Astrocyte (in vitro differentiated cells and primary cell): ENCODE measurements at regions not wholly inside any gene's neighbourhood (a gene's known extent, or its start where the extent isn't known, plus 50 kb on each side); places are given as distances from the start of the nearest gene placed in this dataset.
A peak's percentile ranks its signal among the peaks of the same experiment; 100 is the strongest.

ENCODE experiments used
- DNase-seq: peaks from one replicate; pipeline ENCODE4 v3.0.0-alpha.2; 2010; ENCODE audit warnings: low read depth
- FAIRE-seq: peaks from 2 replicates; lab custom pipeline; 2011; peaks lifted over from hg19 to GRCh38; lab: Jason Lieb, UNC
- H2AFZ ChIP-seq: 2 replicates; pipeline ENCODE4 v1.6.0; 2012; ENCODE audit warnings: low read depth, low read length, inconsistent platforms
- H3K27ac ChIP-seq: 2 replicates; pipeline ENCODE4 v1.5.1; 2011; ENCODE audit warnings: low read depth, low read length, inconsistent platforms
- H3K27me3 ChIP-seq: 2 replicates; pipeline ENCODE4 v1.6.0; 2011; ENCODE audit warnings: low read length, inconsistent platforms; ENCODE audit not compliant: insufficient read depth
- H3K36me3 ChIP-seq: 2 replicates; pipeline ENCODE4 v1.5.1; 2011; ENCODE audit warnings: low read length, inconsistent platforms; ENCODE audit not compliant: insufficient read depth
- H3K4me1 ChIP-seq: 2 replicates; pipeline ENCODE4 v1.5.1; 2011; ENCODE audit warnings: low read length, inconsistent platforms; ENCODE audit not compliant: insufficient read depth
- H3K4me2 ChIP-seq: 2 replicates; pipeline ENCODE4 v1.6.0; 2012; ENCODE audit warnings: low read length, inconsistent platforms
- H3K4me3 ChIP-seq: 2 replicates; pipeline ENCODE4 v1.5.1; 2011; ENCODE audit warnings: low read depth, mild to moderate bottlenecking, low read length, inconsistent platforms; ENCODE audit not compliant: insufficient read depth
- H3K79me2 ChIP-seq: 2 replicates; pipeline ENCODE4 v1.6.0; 2012; ENCODE audit warnings: mild to moderate bottlenecking, low read length, inconsistent platforms; ENCODE audit not compliant: insufficient read depth
- H3K9ac ChIP-seq: 2 replicates; pipeline ENCODE4 v1.6.0; 2012; ENCODE audit warnings: mild to moderate bottlenecking, low read length, inconsistent platforms
- H3K9me3 ChIP-seq: 2 replicates; pipeline ENCODE4 v1.5.1; 2012; ENCODE audit warnings: low read depth, mild to moderate bottlenecking, low read length, inconsistent platforms; ENCODE audit not compliant: insufficient read depth
- H4K20me1 ChIP-seq: 2 replicates; pipeline ENCODE4 v1.6.0; 2012; ENCODE audit warnings: low read length, inconsistent platforms; ENCODE audit not compliant: insufficient read depth
- H3K27ac Mint-ChIP-seq: one replicate; pipeline ENCODE4 v1.8.0; 2021; ENCODE audit warnings: mild to moderate bottlenecking, mixed read lengths; ENCODE audit not compliant: unreplicated experiment
- H3K27me3 Mint-ChIP-seq: one replicate; pipeline ENCODE4 v1.8.0; 2021; ENCODE audit warnings: low read depth, mixed read lengths; ENCODE audit not compliant: unreplicated experiment
- H3K36me3 Mint-ChIP-seq: one replicate; pipeline ENCODE4 v1.8.0; 2021; ENCODE audit warnings: low read depth, mixed read lengths; ENCODE audit not compliant: unreplicated experiment
- H3K4me1 Mint-ChIP-seq: one replicate; pipeline ENCODE4 v1.8.0; 2021; ENCODE audit warnings: low read depth, mixed read lengths; ENCODE audit not compliant: unreplicated experiment
- H3K4me3 Mint-ChIP-seq: one replicate; pipeline ENCODE4 v1.8.0; 2021; ENCODE audit warnings: mild to moderate bottlenecking, moderate library complexity, mixed read lengths; ENCODE audit not compliant: unreplicated experiment
- H3K9me3 Mint-ChIP-seq: one replicate; pipeline ENCODE4 v1.8.0; 2021; ENCODE audit warnings: mild to moderate bottlenecking, mixed read lengths; ENCODE audit not compliant: unreplicated experiment
- CTCF ChIP-seq: IDR thresholded peaks from 2 replicates; pipeline ENCODE4 v1.5.1; 2011; ENCODE audit warnings: low read depth, mild to moderate bottlenecking, inconsistent platforms, low read length, moderate library complexity; ENCODE audit not compliant: insufficient read depth
- EZH2 ChIP-seq: IDR thresholded peaks from 2 replicates; pipeline ENCODE4 v1.6.1; 2012; ENCODE audit warnings: mild to moderate bottlenecking, low read length, inconsistent platforms; ENCODE audit not compliant: insufficient read depth

- no peaks in the 10 kb centered on the region for H3K27me3 ChIP-seq
- H3K27me3 Mint-ChIP-seq: peaks cover 8% of the 10 kb centered on the region
- no peaks in the 10 kb centered on the region for H3K4me1 ChIP-seq
- peak overlapping the region; percentile 43 for H3K4me3 ChIP-seq
- peaks cover 5% of the 10 kb centered on the region for H3K9me3 Mint-ChIP-seq
- peak overlapping the region; percentile 33 for H3K9ac ChIP-seq
- H4K20me1 ChIP-seq: no peaks in the 10 kb centered on the region
- no peak overlapping the region for H3K27ac ChIP-seq
- no peak overlapping the region for H3K27ac Mint-ChIP-seq
- DNase-seq (no peak), FAIRE-seq (no peak)
- no peak overlapping the region for H3K4me3 Mint-ChIP-seq
- H3K79me2 ChIP-seq: no peaks in the 10 kb centered on the region
- H3K4me1 Mint-ChIP-seq: no peaks in the 10 kb centered on the region
- no peaks in the 10 kb centered on the region for H3K36me3 ChIP-seq
- peak overlapping the region; percentile 79 for H2AFZ ChIP-seq
- H3K9me3 ChIP-seq: no peaks in the 10 kb centered on the region
- peak overlapping the region; percentile 85 for H3K4me2 ChIP-seq
- TF ChIP-seq CTCF (no peak), EZH2 (no peak)
- H3K36me3 Mint-ChIP-seq: no peaks in the 10 kb centered on the region
Measured at GRCh38 chr1:76764638-76765454, 102.4 kb upstream of the ST6GALNAC5 start.

DNA sequence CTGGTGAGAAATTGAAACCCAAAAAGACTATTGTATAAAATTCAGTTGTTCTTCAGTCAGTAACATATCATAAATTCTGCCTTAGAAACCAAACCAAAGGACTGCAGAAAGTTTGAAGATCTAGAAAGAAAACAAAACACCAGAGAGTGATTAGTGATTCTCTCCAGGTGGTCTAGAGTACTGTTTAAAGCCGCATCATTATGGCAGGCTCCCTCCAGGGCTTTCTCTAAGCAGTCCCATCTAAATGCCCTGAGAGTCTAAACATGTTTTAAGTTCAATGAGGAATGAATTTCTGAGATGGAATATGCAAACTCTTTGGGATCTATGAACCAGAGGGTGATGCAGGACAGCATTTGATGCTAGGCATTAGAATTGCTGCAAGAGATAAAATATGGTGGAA lies 100.9 kb upstream of the ST6GALNAC5 start:
- no peaks in the 10 kb centered on the region for H3K4me1 ChIP-seq
- H3K4me3 ChIP-seq: no peak overlapping the region
- no peaks in the 10 kb centered on the region for H3K27me3 ChIP-seq
- Mint-ChIP-seq H3K27me3 (peaks cover 13% of the 10 kb centered on the region), H3K36me3 (no peaks in the 10 kb centered on the region), H3K9me3 (peaks cover 5% of the 10 kb centered on the region), H3K27ac (no peak overlapping the region), H3K4me1 (no peaks in the 10 kb centered on the region), H3K4me3 (no peak overlapping the region)
- no peak for DNase-seq
- H3K36me3 ChIP-seq: no peaks in the 10 kb centered on the region
- no peaks in the 10 kb centered on the region for H4K20me1 ChIP-seq
- no peak overlapping the region for H3K27ac ChIP-seq
- H3K9ac ChIP-seq: no peak overlapping the region
- no peak overlapping the region for H3K4me2 ChIP-seq
- no peak overlapping the region for H2AFZ ChIP-seq
- no peaks in the 10 kb centered on the region for H3K79me2 ChIP-seq
- no peak for FAIRE-seq
- H3K9me3 ChIP-seq: no peaks in the 10 kb centered on the region
- TF ChIP-seq CTCF (no peak), EZH2 (no peak)

DNA sequence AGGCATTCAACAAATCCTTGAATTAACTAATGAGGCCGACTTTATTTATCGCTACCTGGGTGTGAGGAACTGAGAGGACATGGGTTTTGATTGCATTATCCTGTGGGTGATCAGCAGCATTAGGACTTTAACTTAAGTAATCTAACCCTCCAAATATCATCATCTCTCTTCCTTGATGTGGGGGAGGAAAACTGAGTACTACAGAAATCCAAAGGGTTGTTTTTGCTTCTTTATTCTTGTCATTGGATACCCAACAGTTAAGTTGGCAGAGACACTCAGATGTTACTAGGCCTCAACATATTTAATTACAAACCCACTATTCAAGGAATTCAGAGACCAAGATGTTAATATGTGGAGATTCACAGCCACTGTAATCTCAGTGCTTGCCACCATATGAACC lies 97.4 kb upstream of the ST6GALNAC5 start:
- H3K27me3 Mint-ChIP-seq: peaks cover 11% of the 10 kb centered on the region
- no peak overlapping the region for H3K4me3 Mint-ChIP-seq
- Histone ChIP-seq H3K36me3 (no peaks in the 10 kb centered on the region), H3K27me3 (no peaks in the 10 kb centered on the region), H4K20me1 (no peaks in the 10 kb centered on the region), H3K9ac (no peak overlapping the region), H3K4me3 (no peak overlapping the region), H3K4me2 (no peak overlapping the region), H3K9me3 (no peaks in the 10 kb centered on the region), H2AFZ (no peak overlapping the region), H3K4me1 (no peaks in the 10 kb centered on the region), H3K79me2 (no peaks in the 10 kb centered on the region), H3K27ac (no peak overlapping the region)
- DNase-seq (no peak), FAIRE-seq (no peak)
- H3K9me3 Mint-ChIP-seq: no peaks in the 10 kb centered on the region
- no peak overlapping the region for H3K27ac Mint-ChIP-seq
- TF ChIP-seq EZH2 (no peak), CTCF (no peak)
- no peaks in the 10 kb centered on the region for H3K36me3 Mint-ChIP-seq
- no peaks in the 10 kb centered on the region for H3K4me1 Mint-ChIP-seq
